ENCODE measurements at regions not wholly inside any gene's neighbourhood (a gene's known extent, or its start where the extent isn't known, plus 50 kb on each side); places are given as distances from the start of the nearest gene placed in this dataset.

DNA sequence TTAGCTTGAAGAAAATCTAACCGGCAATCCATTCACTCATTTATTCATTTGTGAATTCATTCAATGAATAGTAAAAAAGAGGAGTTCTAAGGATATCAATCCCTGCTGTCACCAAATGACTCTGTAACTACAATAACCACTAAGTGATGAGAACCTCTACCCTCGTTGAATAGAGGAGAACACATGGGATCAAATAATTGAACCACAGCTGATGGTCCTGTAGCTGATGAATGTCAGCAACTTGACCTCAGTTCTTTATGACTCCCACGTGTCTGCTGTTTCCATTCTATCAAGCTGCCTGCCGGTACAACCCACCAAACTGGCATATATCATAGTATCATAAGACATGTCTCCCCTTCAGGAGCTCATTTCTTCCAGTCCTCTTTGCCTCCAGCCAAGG lies 150.3 kb downstream of the PTGER3 start:
- Histone ChIP-seq H3K27me3 (no peaks in the 10 kb centered on the region), H3K36me3 (no peaks in the 10 kb centered on the region), H3K4me3 (no peak overlapping the region), H3K27ac (no peak overlapping the region), H3K4me1 (no peaks in the 10 kb centered on the region), H3K9me3 (no peaks in the 10 kb centered on the region)
- TF ChIP-seq POLR2A (IDR thresholded peaks at IDR 0.05): no peak
- TF ChIP-seq, protein P1, sequence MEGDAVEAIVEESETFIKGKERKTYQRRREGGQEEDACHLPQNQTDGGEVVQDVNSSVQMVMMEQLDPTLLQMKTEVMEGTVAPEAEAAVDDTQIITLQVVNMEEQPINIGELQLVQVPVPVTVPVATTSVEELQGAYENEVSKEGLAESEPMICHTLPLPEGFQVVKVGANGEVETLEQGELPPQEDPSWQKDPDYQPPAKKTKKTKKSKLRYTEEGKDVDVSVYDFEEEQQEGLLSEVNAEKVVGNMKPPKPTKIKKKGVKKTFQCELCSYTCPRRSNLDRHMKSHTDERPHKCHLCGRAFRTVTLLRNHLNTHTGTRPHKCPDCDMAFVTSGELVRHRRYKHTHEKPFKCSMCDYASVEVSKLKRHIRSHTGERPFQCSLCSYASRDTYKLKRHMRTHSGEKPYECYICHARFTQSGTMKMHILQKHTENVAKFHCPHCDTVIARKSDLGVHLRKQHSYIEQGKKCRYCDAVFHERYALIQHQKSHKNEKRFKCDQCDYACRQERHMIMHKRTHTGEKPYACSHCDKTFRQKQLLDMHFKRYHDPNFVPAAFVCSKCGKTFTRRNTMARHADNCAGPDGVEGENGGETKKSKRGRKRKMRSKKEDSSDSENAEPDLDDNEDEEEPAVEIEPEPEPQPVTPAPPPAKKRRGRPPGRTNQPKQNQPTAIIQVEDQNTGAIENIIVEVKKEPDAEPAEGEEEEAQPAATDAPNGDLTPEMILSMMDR (IDR thresholded peaks at IDR 0.05): no peak
- TF ChIP-seq POLR2AphosphoS5 (IDR thresholded peaks at IDR 0.05): no peak
- no peak for TF ChIP-seq EP300 (IDR thresholded peaks at IDR 0.05)
- WGBS, 2 donors (ENCODE audit: low coverage in 1 of 2): 67 to 83% methylated on average over 4 of the region's 4 CpGs
- ATAC-seq: no peak

DNA sequence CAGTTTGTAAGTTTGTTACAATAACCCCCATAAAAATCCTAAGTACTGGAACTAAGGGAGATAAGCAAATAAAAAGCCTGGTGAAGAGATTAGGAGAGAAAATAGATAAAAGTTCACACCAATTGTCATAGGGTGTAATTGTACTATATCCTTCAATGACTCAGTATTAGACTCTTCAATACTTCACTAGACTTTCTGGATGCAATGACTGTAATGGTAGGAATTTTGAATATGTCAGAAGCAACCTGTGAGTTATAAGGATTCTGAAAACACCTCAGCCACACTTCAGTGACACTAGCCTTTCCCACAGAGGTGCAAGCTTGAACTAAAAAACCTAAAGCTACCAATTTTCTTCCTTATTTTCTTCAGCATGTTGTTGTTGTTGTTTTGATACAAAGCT lies 147.9 kb downstream of the PTGER3 start:
- no peaks in the 10 kb centered on the region for H3K4me1 ChIP-seq
- no peaks in the 10 kb centered on the region for H3K36me3 ChIP-seq
- ATAC-seq: no peak

DNA sequence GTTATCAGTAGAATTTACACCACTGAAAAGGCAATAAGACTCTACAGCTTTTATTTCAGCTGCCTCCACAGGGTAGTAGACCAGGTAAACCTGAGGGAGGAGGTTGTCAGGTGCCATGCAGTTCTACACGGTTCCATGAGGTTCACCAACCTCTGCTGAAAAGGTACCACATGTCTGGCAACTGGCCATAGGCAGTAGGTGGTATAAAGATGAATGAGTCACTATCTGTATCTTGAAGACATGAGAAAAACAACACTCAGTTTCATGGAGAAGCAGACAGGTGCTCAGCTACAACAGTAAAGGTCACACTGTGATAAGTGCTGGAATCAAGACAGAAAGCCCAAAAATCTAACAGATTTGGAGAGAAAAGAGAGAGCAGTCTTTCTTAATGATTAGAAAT lies 145.4 kb downstream of the PTGER3 start:
- H3K4me1 ChIP-seq: no peaks in the 10 kb centered on the region
- no peak overlapping the region for H3K4me3 ChIP-seq
- H3K27me3 ChIP-seq: no peaks in the 10 kb centered on the region
- ATAC-seq: no peak
- no peak overlapping the region for H3K27ac ChIP-seq
- TF ChIP-seq POLR2AphosphoS5 (IDR thresholded peaks at IDR 0.05): no peak
- TF ChIP-seq EP300 (IDR thresholded peaks at IDR 0.05): no peak
- no peak for TF ChIP-seq POLR2A (IDR thresholded peaks at IDR 0.05)
- TF ChIP-seq, protein P1 (IDR thresholded peaks at IDR 0.05): no peak
- H3K9me3 ChIP-seq: no peaks in the 10 kb centered on the region
- no peaks in the 10 kb centered on the region for H3K36me3 ChIP-seq
- 57 to 90% methylated on average over 1 of the region's 1 CpG for WGBS, 2 donors (ENCODE audit: low coverage in 1 of 2)

More for the DNA sequence above, 147.9 kb downstream of the PTGER3 start:
- Histone ChIP-seq H3K27me3 (no peaks in the 10 kb centered on the region), H3K9me3 (no peaks in the 10 kb centered on the region), H3K4me3 (no peak overlapping the region), H3K27ac (no peak overlapping the region)
- TF ChIP-seq EP300 (IDR thresholded peaks at IDR 0.05) (no peak), POLR2AphosphoS5 (IDR thresholded peaks at IDR 0.05) (no peak), POLR2A (IDR thresholded peaks at IDR 0.05) (no peak)
- TF ChIP-seq, protein P1 (IDR thresholded peaks at IDR 0.05): no peak

DNA sequence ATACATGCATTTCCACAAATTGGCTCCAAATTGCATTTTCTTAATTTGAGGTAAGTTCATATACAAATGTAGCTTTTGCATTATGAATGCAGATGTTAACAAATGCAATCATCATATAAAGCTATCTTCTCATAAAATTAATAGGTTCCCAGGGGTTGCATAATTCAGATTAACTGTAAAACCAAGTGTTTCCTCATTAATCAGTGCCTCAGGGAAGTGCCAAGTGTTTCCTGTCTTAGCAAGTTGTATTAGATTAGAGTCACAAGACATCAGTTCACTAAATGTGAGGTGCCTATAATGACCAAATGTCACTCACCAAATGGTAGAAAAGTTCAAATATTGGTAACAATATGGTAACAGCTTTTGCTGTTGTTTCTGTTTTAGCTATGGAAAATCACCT lies 140.8 kb downstream of the PTGER3 start:
- H3K27ac ChIP-seq: no peak overlapping the region
- no peaks in the 10 kb centered on the region for H3K36me3 ChIP-seq
- no peaks in the 10 kb centered on the region for H3K4me1 ChIP-seq
- no peaks in the 10 kb centered on the region for H3K27me3 ChIP-seq
- no peaks in the 10 kb centered on the region for H3K9me3 ChIP-seq
- no peak for TF ChIP-seq EP300 (IDR thresholded peaks at IDR 0.05)
- TF ChIP-seq, protein P1 (IDR thresholded peaks at IDR 0.05): no peak
- no peak for TF ChIP-seq POLR2A (IDR thresholded peaks at IDR 0.05)
- TF ChIP-seq POLR2AphosphoS5 (IDR thresholded peaks at IDR 0.05): no peak
- H3K4me3 ChIP-seq: no peak overlapping the region
- ATAC-seq: no peak

DNA sequence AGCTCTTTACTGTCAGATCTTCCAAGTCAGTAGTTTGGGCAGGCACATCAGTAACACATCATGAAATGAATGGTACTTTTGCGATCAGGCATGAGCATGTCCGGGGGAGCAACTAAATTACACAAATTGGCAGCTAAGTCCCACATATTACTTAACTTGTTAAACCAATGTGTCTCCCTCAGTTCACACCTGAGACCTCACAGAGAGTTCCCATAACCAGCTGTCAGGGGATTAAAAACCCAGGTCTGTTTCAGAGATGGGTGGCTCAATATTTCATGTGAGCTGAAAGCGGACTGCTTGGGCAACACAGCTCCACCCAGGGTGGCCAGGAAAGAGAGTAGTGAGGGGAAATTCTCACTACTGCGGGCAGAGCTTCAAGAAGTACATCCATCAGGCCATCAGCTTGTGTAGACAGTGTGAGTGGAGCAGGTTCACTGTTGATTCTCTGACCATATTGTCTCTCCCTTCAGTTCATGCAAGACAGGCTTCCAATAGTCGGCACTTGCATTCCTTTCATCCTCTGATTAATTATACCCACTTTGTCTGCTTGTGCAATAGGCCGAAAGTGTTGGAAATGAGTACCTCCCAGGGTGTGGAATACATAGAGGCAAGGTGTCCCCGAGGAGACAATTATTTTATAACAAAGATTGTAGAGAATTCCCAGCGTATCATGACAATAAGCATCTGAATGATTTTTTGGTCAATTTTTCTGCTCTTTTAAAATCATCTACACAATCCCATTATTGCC lies 139.9 kb downstream of the PTGER3 start:
- no peak overlapping the region for H3K27ac ChIP-seq
- ATAC-seq: no peak
- 81 to 91% methylated on average over 6 to 7 of the region's 8 CpGs for WGBS, 2 donors (ENCODE audit: low coverage in 1 of 2)
- H3K4me1 ChIP-seq: no peaks in the 10 kb centered on the region
- H3K4me3 ChIP-seq: no peak overlapping the region
- TF ChIP-seq, protein P1 (IDR thresholded peaks at IDR 0.05): no peak
- TF ChIP-seq POLR2AphosphoS5 (IDR thresholded peaks at IDR 0.05): no peak
- TF ChIP-seq POLR2A (IDR thresholded peaks at IDR 0.05): no peak
- TF ChIP-seq EP300 (IDR thresholded peaks at IDR 0.05): no peak
- H3K27me3 ChIP-seq: no peaks in the 10 kb centered on the region
- H3K9me3 ChIP-seq: no peaks in the 10 kb centered on the region
- no peaks in the 10 kb centered on the region for H3K36me3 ChIP-seq

Data from gastroesophageal sphincter (tissue), 4 donors.